ENCODE measurements at regions not wholly inside any gene's neighbourhood (a gene's known extent, or its start where the extent isn't known, plus 50 kb on each side); places are given as distances from the start of the nearest gene placed in this dataset.

DNA sequence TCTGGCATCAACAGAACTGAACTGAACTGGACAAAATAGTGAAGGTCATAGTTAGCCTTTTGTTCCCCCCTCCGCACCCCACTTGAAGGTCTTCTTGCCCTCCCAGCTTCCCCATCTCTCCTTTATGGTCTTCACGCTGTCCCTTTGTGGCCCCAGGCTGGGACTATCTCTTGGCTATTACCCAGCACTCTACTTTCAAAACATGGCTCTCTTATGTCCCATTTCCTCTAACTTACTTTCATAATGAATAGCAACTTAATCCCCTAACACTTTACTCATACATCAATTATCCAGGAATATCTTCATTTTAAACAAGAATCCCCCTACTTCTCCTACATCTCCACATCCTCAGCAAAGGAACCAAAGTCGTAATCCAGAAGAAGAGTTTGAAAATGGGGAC, 135.3 kb upstream of the ITGB1 start:
- H3K36me3 ChIP-seq (ENCODE audit: control insufficient read depth, insufficient read depth, low read length), result no peaks in the 10 kb centered on the region
- ChIA-PET POLR2A (no interaction called here), CTCF (no interaction called here)
- H3K4me3 ChIP-seq (ENCODE audit: low read depth in 2 of 2, low read length in 2 of 2), result no peak overlapping the region
- no peaks in the 10 kb centered on the region for H3K4me1 ChIP-seq (ENCODE audit: control insufficient read depth, insufficient read depth, low read length)
- no TSS peak for BruUV-seq (replicated peaks)
- no peak overlapping the region for H3K27ac ChIP-seq (ENCODE audit: low read length)
- peaks cover 3% of the 10 kb centered on the region; the same call in 1 of the 2 replicates for H3K9me3 ChIP-seq (ENCODE audit: control insufficient read depth, insufficient read depth, low read depth, low read length)
- intact Hi-C loops (cut with micrococcal nuclease; ENCODE audit: unreplicated experiment) (no loop called here), in situ Hi-C loops (cut with HindIII; ENCODE audit: low pct_unique_long_range_greater_than_20kb, low sequenced_read_pairs) (no loop called here)
- TF ChIP-seq, protein P1, sequence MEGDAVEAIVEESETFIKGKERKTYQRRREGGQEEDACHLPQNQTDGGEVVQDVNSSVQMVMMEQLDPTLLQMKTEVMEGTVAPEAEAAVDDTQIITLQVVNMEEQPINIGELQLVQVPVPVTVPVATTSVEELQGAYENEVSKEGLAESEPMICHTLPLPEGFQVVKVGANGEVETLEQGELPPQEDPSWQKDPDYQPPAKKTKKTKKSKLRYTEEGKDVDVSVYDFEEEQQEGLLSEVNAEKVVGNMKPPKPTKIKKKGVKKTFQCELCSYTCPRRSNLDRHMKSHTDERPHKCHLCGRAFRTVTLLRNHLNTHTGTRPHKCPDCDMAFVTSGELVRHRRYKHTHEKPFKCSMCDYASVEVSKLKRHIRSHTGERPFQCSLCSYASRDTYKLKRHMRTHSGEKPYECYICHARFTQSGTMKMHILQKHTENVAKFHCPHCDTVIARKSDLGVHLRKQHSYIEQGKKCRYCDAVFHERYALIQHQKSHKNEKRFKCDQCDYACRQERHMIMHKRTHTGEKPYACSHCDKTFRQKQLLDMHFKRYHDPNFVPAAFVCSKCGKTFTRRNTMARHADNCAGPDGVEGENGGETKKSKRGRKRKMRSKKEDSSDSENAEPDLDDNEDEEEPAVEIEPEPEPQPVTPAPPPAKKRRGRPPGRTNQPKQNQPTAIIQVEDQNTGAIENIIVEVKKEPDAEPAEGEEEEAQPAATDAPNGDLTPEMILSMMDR (IDR thresholded peaks at IDR 0.05), result no peak
- TF ChIP-seq POLR2AphosphoS5 (IDR thresholded peaks at IDR 0.05; ENCODE audit: low read depth, low read length) (no peak), SIN3A (IDR thresholded peaks at IDR 0.05; ENCODE audit: borderline replicate concordance, insufficient read depth, low read depth, low read length) (no peak), TCF7L2 (IDR thresholded peaks at IDR 0.05; ENCODE audit: low read depth, low read length) (no peak)
- TF ChIP-seq, protein P2, sequence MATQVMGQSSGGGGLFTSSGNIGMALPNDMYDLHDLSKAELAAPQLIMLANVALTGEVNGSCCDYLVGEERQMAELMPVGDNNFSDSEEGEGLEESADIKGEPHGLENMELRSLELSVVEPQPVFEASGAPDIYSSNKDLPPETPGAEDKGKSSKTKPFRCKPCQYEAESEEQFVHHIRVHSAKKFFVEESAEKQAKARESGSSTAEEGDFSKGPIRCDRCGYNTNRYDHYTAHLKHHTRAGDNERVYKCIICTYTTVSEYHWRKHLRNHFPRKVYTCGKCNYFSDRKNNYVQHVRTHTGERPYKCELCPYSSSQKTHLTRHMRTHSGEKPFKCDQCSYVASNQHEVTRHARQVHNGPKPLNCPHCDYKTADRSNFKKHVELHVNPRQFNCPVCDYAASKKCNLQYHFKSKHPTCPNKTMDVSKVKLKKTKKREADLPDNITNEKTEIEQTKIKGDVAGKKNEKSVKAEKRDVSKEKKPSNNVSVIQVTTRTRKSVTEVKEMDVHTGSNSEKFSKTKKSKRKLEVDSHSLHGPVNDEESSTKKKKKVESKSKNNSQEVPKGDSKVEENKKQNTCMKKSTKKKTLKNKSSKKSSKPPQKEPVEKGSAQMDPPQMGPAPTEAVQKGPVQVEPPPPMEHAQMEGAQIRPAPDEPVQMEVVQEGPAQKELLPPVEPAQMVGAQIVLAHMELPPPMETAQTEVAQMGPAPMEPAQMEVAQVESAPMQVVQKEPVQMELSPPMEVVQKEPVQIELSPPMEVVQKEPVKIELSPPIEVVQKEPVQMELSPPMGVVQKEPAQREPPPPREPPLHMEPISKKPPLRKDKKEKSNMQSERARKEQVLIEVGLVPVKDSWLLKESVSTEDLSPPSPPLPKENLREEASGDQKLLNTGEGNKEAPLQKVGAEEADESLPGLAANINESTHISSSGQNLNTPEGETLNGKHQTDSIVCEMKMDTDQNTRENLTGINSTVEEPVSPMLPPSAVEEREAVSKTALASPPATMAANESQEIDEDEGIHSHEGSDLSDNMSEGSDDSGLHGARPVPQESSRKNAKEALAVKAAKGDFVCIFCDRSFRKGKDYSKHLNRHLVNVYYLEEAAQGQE (IDR thresholded peaks at IDR 0.05; ENCODE audit: insufficient read depth in 1 of 2, low read depth in 2 of 2, low read length in 1 of 2), result no peak
- ATAC-seq, result no peak
- H3K27me3 ChIP-seq (ENCODE audit: control insufficient read depth, insufficient read depth, low read length), result no peaks in the 10 kb centered on the region
- DNase-seq (ENCODE audit: low read depth, low spot score), result no peak

GRCh38 chr10:33092596-33092995, 134.6 kb upstream of the ITGB1 start:
- no peaks in the 10 kb centered on the region for H3K27me3 ChIP-seq (ENCODE audit: control insufficient read depth, insufficient read depth, low read length)
- TF ChIP-seq SIN3A (IDR thresholded peaks at IDR 0.05; ENCODE audit: borderline replicate concordance, insufficient read depth, low read depth, low read length), result no peak
- TF ChIP-seq, protein P1 (IDR thresholded peaks at IDR 0.05), result no peak
- no peak for TF ChIP-seq POLR2AphosphoS5 (IDR thresholded peaks at IDR 0.05; ENCODE audit: low read depth, low read length)
- TF ChIP-seq, protein P2 (IDR thresholded peaks at IDR 0.05; ENCODE audit: insufficient read depth in 1 of 2, low read depth in 2 of 2, low read length in 1 of 2), result no peak
- no peak for TF ChIP-seq TCF7L2 (IDR thresholded peaks at IDR 0.05; ENCODE audit: low read depth, low read length)
- H3K36me3 ChIP-seq (ENCODE audit: control insufficient read depth, insufficient read depth, low read length), result no peaks in the 10 kb centered on the region
- CTCF ChIA-PET, result no interaction called here
- no peaks in the 10 kb centered on the region for H3K4me1 ChIP-seq (ENCODE audit: control insufficient read depth, insufficient read depth, low read length)
- peaks cover 3% of the 10 kb centered on the region; the same call in 1 of the 2 replicates for H3K9me3 ChIP-seq (ENCODE audit: control insufficient read depth, insufficient read depth, low read depth, low read length)
- intact Hi-C loops (cut with micrococcal nuclease; ENCODE audit: unreplicated experiment), result no loop called here
- in situ Hi-C loops (cut with HindIII; ENCODE audit: low pct_unique_long_range_greater_than_20kb, low sequenced_read_pairs), result no loop called here
- BruUV-seq (replicated peaks), result no TSS peak
- DNase-seq (ENCODE audit: low read depth, low spot score) (no peak), ATAC-seq (no peak)
- POLR2A ChIA-PET, result no interaction called here
- H3K27ac ChIP-seq (ENCODE audit: low read length), result no peak overlapping the region; the same call in 1 of the 2 replicates
- no peak overlapping the region for H3K4me3 ChIP-seq (ENCODE audit: low read depth in 2 of 2, low read length in 2 of 2)
